ENCODE measurements at regions not wholly inside any gene's neighbourhood (a gene's known extent, or its start where the extent isn't known, plus 50 kb on each side); places are given as distances from the start of the nearest gene placed in this dataset.

DNA sequence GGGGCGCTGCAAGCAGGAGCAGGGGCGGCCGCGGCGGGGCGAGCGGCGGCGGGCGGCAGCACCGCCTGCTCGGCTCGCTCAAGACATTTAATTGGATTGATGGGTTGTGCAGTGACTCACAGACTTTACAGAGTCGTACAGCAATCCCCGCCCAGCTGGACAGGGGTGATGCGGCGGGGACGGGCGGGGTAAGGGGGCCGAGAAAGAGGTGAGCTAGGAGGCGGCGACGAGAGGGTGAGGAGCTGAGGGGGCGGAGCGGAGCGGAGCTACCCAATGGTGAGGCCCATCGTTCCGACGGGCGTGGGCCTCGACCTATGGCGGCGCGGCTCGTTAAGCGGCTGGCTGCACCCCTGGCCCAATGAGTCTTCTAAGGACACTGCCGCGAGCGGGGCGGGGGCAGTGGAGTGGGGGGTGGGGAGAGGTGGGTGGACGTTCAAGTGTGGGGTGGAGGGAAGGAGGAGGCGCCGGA is 97.1 kb upstream of the SERTAD2 start (continued):
- TF ChIP-seq ARNT (IDR thresholded peaks at IDR 0.05) = no peak
- TF ChIP-seq, protein P1, sequence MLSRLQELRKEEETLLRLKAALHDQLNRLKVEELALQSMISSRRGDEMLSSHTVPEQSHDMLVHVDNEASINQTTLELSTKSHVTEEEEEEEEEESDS (CRISPR knock-in tag; IDR thresholded peaks at IDR 0.05; ENCODE audit: borderline replicate concordance) = no peak
- TF ChIP-seq ZNF678 (CRISPR knock-in tag; IDR thresholded peaks at IDR 0.05) = no peak
- peak; percentile 91; the same call in 1 of the 2 replicates for TF ChIP-seq SIN3A (IDR thresholded peaks at IDR 0.05; ENCODE audit: borderline replicate concordance, low read depth, low read length)
- TF ChIP-seq, protein P2, sequence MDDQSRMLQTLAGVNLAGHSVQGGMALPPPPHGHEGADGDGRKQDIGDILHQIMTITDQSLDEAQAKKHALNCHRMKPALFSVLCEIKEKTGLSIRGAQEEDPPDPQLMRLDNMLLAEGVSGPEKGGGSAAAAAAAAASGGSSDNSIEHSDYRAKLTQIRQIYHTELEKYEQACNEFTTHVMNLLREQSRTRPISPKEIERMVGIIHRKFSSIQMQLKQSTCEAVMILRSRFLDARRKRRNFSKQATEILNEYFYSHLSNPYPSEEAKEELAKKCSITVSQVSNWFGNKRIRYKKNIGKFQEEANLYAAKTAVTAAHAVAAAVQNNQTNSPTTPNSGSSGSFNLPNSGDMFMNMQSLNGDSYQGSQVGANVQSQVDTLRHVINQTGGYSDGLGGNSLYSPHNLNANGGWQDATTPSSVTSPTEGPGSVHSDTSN (CRISPR knock-in tag; IDR thresholded peaks at IDR 0.05; ENCODE audit: borderline replicate concordance) = peak; percentile 78; the same call in 1 of the 2 replicates
- TF ChIP-seq ZNF24 (IDR thresholded peaks at IDR 0.05) = no peak
- TF ChIP-seq, protein P3, sequence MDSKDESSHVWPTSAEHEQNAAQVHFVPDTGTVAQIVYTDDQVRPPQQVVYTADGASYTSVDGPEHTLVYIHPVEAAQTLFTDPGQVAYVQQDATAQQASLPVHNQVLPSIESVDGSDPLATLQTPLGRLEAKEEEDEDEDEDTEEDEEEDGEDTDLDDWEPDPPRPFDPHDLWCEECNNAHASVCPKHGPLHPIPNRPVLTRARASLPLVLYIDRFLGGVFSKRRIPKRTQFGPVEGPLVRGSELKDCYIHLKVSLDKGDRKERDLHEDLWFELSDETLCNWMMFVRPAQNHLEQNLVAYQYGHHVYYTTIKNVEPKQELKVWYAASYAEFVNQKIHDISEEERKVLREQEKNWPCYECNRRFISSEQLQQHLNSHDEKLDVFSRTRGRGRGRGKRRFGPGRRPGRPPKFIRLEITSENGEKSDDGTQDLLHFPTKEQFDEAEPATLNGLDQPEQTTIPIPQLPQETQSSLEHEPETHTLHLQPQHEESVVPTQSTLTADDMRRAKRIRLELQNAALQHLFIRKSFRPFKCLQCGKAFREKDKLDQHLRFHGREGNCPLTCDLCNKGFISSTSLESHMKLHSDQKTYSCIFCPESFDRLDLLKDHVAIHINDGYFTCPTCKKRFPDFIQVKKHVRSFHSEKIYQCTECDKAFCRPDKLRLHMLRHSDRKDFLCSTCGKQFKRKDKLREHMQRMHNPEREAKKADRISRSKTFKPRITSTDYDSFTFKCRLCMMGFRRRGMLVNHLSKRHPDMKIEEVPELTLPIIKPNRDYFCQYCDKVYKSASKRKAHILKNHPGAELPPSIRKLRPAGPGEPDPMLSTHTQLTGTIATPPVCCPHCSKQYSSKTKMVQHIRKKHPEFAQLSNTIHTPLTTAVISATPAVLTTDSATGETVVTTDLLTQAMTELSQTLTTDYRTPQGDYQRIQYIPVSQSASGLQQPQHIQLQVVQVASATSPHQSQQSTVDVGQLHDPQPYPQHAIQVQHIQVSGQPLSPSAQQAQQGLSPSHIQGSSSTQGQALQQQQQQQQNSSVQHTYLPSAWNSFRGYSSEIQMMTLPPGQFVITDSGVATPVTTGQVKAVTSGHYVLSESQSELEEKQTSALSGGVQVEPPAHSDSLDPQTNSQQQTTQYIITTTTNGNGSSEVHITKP (CRISPR knock-in tag; IDR thresholded peaks at IDR 0.05; ENCODE audit: low read depth) = 0 out of 2 replicates have a peak, but pooled peaks have one; percentile 6
- no peak for TF ChIP-seq TGIF2 (CRISPR knock-in tag; IDR thresholded peaks at IDR 0.05)
- TF ChIP-seq, protein P4, sequence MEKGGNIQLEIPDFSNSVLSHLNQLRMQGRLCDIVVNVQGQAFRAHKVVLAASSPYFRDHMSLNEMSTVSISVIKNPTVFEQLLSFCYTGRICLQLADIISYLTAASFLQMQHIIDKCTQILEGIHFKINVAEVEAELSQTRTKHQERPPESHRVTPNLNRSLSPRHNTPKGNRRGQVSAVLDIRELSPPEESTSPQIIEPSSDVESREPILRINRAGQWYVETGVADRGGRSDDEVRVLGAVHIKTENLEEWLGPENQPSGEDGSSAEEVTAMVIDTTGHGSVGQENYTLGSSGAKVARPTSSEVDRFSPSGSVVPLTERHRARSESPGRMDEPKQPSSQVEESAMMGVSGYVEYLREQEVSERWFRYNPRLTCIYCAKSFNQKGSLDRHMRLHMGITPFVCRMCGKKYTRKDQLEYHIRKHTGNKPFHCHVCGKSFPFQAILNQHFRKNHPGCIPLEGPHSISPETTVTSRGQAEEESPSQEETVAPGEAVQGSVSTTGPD (CRISPR knock-in tag; IDR thresholded peaks at IDR 0.05) = no peak
- 0 out of 2 replicates have a peak, but pooled peaks have one; percentile 35 for TF ChIP-seq ZNF160 (CRISPR knock-in tag; IDR thresholded peaks at IDR 0.05)
- TF ChIP-seq DNMT3B (CRISPR knock-in tag; conservative IDR thresholded peaks at IDR 0.05) = no peak
- TF ChIP-seq ZKSCAN5 (CRISPR knock-in tag; IDR thresholded peaks at IDR 0.05) = no peak
- no peak for TF ChIP-seq ZNF253 (CRISPR knock-in tag; IDR thresholded peaks at IDR 0.05; ENCODE audit: borderline replicate concordance)
- TF ChIP-seq ZNF773 (CRISPR knock-in tag; IDR thresholded peaks at IDR 0.05; ENCODE audit: borderline replicate concordance) = no peak
- no peak for TF ChIP-seq JUNB (CRISPR knock-in tag; IDR thresholded peaks at IDR 0.05; ENCODE audit: borderline replicate concordance)
- TF ChIP-seq ZNF234 (CRISPR knock-in tag; conservative IDR thresholded peaks at IDR 0.05) = no peak
- TF ChIP-seq CREM (IDR thresholded peaks at IDR 0.05) = 0 out of 2 replicates have a peak, but pooled peaks have one; percentile 37
- TF ChIP-seq CREM (CRISPR knock-in tag; IDR thresholded peaks at IDR 0.05) = no peak
- TF ChIP-seq HDAC1 (CRISPR knock-in tag; IDR thresholded peaks at IDR 0.05) = no peak
- peak; percentile 28 for TF ChIP-seq HNRNPK (IDR thresholded peaks at IDR 0.05; ENCODE audit: low read depth, low read length, poor library complexity, severe bottlenecking)

All from HepG2 (cell line).